GM18861 (cell line): ENCODE measurements at regions not wholly inside any gene's neighbourhood (a gene's known extent, or its start where the extent isn't known, plus 50 kb on each side); places are given as distances from the start of the nearest gene placed in this dataset.
A peak's percentile ranks its signal among the peaks of the same experiment; 100 is the strongest.

Source experiments
- ATAC-seq: cut with Tn5 transposase; IDR thresholded peaks from one replicate; pipeline ENCODE4 v1.9.1; 2021; ENCODE audit not compliant: unreplicated experiment

GRCh38 chr12:126772171-126772864 is 1494.7 kb upstream of the TMEM132C start:
- peak; percentile 91 for ATAC-seq

DNA sequence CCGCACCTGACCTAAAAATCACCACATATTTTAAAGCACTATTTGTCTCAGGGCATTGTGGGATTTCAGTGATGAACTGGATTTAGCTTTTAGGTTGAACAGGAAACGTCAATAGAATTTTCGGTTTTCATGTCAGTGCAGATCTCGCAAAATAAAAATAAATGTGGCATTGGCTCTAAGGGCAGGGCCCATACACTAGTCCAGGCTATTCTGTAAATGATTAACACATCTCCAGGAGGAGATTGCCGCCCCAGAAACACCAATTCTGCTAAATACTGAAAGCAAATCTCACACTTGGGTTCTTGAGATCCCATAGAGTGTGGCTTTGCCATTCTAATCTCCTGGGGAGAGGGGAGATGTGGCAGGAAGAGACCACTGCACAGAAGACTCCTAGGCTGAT is 1494.0 kb upstream of the TMEM132C start:
- ATAC-seq = no peak

DNA sequence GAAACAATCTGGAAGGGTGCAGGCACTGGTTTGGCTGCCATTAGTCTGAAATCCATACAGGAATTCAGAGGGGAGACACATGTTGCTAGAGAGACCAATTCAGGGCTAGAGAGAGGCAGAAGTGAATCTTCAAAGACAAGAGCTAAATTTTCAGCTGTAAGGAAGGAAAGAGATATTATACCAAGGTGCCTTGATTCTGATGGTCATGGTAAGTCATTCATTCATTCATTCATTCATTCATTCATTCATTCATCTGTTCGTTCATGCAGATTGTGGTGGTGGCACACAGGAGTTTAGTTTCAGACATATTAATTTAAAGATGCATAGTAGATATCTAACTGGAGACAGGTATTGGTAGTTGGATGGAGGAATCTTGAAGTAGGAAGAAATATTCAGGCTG is 1493.5 kb upstream of the TMEM132C start:
- no peak for ATAC-seq

DNA sequence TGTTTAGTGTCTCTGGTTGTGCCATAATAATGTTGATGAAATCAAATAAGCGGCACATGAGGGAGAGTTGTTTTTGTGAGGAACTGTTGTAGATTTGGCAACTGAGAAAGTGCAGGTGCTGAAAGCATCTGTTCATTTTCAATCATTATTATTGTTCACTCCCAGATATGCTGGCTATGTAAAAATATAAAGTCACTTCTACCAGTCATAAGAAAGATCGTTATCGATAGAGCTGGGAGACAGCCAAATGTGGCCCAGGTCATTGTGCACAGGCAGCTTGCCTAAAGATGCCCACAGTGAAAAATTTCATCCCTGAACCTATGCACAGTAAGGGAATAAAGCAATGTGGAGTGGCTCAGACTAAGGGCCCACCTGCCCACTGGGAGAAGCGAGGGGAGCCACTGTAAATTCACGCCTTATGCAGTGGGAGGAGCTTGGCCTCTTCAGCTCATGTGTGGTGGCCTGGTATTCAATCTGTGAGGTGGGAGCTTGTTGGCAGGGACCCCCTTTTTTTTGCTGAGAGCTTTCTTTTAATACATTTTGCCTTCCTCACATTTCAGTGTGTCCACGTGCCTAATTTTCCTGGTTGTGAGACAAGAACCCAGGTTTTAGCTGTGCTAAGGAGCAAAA is 1490.8 kb upstream of the TMEM132C start:
- ATAC-seq = no peak

DNA sequence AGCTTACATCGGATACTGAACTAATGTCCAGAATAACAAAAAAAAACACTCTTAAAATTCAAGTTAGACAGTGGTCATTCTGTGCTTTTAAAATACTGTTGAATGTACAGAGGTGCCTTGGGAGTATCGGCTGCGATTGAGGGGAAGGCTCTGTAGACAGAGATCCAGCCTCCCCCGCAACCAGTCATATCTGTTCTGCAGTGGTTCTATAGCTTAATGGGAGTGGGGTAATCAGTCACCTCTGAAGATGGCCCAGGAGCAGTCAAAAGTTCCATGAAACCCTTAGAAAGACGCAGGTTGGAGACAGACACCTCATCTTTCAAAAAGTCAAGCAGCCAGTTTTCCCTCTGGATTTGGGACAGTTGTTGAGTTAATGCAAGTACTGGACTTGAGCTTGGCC is 1486.6 kb upstream of the TMEM132C start:
- ATAC-seq = no peak

GRCh38 chr12:126781593-126781992 is 1485.4 kb upstream of the TMEM132C start:
- ATAC-seq = no peak

DNA sequence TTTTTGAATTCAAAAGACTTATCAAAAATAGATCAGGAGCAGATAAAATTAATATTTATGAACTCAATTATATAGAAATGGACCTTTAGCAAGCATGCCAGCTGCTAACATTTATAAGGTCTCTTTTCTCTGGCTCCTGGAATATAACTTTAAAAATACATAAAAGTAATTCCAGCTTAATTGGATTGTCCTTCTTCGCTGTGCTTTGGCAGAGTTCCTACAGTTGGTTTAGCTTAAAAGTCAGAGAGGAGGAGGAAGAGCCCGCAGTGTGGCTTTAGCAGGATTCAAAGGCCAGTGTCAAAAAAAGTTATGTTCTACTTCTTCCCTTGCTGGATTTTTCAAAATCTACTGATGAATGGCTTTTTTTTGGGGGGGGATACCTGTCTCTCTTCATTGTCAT is 1484.9 kb upstream of the TMEM132C start:
- no peak for ATAC-seq

DNA sequence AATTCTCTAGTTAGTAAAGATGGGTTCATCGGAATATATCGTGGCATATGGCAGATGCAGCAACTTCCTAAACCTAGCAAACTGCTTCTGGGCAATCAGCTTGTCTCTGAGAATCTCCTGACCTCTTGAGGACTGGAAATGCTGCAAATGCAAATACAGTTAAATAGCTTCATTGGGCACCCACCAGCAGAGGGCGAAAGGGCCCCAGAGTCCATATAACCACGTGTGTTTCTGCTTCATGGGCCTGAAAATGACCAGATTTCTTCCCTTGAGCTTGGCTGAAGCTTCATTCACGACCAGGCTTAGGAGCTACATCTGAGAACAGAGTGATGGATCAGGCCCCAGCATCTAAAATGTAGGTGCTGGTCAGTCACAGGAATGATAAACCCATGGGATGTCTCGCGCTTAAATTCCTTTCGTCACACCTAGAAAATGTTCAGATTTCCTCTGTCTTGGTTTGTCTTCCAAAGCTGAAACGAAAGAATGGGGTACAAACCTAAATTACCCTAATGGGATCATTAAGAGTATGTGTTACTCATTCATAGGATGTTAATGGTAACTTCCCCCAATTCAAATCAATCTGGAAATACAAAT is 1482.5 kb upstream of the TMEM132C start:
- no peak for ATAC-seq

- no peak for ATAC-seq
Measured at GRCh38 chr12:126789963-126790362, 1477.0 kb upstream of the TMEM132C start.

GRCh38 chr12:126791122-126791521 is 1475.8 kb upstream of the TMEM132C start:
- ATAC-seq = no peak

DNA sequence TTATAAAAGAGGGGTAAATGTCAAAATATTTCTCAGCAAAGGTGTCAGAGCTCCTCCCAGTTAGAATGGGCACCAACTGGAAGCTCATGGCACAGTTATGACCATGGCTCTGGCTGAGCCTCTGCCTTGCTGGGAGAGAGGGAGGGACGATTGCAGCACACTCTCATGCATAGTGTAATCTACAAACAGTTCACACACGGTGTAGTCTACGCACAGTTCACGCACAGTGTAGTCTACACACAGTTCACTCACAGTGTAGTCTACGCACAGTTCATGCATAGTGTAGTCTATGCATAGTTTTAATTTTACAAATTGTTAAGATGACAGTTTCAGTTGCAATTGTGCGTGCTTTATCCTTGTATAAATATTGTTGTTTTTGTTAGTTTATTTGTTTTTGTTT is 1474.6 kb upstream of the TMEM132C start:
- no peak for ATAC-seq

DNA sequence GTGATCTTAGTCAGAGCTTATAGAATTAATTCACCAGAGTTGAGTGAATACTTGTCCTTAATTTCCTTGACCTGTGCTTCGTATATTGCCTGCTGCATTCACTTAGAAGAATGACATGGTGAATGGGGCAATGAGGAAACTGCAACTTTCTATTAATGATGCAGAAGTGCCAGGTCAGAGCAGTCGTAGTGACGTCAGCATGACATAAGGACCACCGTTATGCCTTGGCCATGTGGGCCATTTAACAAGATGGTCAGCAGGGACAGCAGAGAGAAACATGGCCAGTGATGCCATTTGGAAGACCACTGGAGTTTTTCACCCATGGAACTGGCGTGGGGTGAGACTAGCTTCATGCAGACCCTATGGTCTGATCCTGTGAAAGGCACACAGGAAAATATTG is 1469.4 kb upstream of the TMEM132C start:
- no peak for ATAC-seq

- no peak for ATAC-seq
Measured at GRCh38 chr12:126798449-126798848, 1468.5 kb upstream of the TMEM132C start.

GRCh38 chr12:126807312-126807865 is 1459.6 kb upstream of the TMEM132C start:
- no peak for ATAC-seq

DNA sequence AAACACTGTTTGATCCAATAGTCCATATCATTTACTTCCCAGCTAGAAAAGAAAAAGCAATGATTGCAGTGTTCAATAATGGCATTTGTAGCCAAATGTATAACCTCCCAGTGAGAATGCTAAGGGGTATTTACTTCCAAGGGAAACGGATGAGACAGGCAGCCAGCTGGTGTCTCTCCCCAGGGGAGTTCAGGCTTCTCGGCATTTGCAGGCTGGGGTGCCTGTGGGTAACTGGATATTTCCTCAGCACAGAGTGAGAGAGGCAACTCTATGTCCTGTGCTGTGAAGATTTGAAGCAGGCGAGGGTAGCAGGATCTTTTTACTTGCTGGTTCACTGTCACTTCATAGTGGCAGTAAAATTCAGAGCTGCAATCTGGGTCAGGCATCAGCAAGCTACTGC is 1455.6 kb upstream of the TMEM132C start:
- ATAC-seq = no peak

DNA sequence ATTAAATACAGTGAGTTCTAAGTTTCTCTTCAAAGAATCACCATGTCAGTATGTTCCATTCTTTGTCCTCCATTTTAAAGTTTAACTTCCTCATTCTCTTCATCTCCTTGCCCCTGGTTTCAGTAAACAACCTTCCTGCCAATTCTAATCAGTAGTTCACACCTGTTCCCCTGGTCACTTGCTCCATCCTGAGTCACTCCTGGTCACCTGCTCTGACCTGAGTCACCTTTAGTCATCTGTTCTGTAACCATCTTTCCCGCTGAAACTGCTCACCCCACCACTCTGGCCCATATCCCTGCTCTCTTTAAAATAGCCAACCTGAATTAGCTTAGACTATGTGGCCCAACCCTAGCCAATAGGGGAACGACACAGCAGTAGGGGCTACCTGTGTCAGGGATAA is 1447.4 kb upstream of the TMEM132C start:
- no peak for ATAC-seq

DNA sequence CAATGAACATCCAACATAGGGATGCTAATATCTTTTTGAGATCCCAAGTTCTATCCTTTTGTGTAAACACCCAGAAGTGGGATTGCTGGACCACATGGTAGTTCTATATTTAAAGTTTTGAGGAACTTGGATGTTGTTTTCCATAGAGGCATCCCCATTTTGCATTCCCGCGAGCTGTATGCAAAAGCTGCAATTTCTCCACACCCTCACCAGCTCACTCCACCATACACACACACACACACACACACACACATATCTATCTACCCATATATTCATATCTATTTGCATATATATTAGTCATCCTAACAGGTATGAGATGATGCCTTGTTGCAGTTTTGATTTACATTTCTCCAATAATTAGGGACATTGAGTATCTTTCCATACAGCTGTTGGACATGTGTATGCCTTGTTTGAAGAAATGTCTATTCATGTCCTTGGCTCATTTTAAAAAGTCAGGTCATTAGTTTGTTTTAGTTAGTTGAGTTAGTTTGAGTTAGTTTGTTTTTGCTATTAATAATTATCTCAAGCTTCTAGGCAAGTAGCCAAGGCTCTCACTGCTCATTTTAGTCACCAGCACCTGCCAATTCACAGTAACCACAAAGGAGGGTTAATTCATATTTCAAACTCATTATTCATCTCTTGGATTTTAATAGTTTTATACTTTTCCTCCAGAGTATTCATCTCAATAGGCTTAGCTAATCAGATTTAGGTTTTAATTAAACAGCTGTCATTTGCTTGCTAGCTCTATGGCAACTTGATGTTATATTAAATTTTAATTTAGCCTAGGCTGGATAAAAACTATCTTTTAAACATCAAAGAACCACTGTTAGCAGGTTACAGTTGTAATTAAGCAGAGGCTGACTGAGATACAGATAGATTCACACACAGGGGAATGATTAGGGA is 1435.9 kb upstream of the TMEM132C start:
- ATAC-seq = no peak

- no peak for ATAC-seq
Measured at GRCh38 chr12:126837697-126838096, 1429.3 kb upstream of the TMEM132C start.

GRCh38 chr12:126843915-126844669 is 1422.9 kb upstream of the TMEM132C start:
- no peak for ATAC-seq

DNA sequence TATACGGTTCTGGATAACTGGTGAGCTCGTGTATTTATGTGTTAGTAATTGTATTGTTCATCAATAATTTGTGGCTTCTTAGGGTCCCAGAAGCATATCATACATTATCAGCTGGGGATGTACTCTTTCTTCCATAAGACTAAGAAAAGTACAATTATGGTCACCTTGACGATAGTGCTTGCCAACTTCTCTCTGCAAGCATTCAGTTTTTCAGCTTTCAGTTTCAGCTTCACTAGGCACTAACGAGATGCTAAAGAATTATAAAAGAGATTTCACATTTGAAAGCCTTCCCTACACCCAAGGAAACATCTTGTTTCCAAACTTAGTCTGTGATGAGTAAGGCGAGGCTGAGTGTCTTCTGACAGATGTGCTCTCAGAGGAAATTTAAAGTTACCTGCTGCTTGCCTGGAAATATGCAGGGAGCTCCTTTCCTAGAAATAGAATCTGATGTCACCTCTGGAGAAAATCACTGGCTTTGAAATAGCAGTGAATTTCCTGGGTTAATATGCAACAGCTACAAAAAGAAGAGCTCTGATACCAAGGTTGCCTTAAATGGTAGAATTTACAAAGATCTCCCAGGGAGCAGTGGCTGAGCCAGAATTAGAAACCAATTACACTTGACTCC is 1419.9 kb upstream of the TMEM132C start:
- ATAC-seq = no peak
